NCI-H146 (cell line): ENCODE measurements at regions not wholly inside any gene's neighbourhood (a gene's known extent, or its start where the extent isn't known, plus 50 kb on each side); places are given as distances from the start of the nearest gene placed in this dataset.

Experiments used
- DNase-seq: peaks from one replicate; lab custom pipeline; 2025; lab: John Stamatoyannopoulos, UW

- no peak for DNase-seq
Measured at GRCh38 chr2:2692599-2693389, 361.7 kb upstream of the MYT1L start.

GRCh38 chr2:2691419-2691818, 360.3 kb upstream of the MYT1L start:
- no peak for DNase-seq

- no peak for DNase-seq
Measured at GRCh38 chr2:2690985-2691384, 359.9 kb upstream of the MYT1L start.

GRCh38 chr2:2689306-2689705, 358.2 kb upstream of the MYT1L start:
- no peak for DNase-seq

GRCh38 chr2:2688254-2688653, 357.2 kb upstream of the MYT1L start:
- DNase-seq, result no peak

- DNase-seq, result no peak
Measured at GRCh38 chr2:2687745-2688144, 356.7 kb upstream of the MYT1L start.

- DNase-seq, result no peak
Measured at GRCh38 chr2:2686222-2686621, 355.1 kb upstream of the MYT1L start.

- no peak for DNase-seq
Measured at GRCh38 chr2:2683606-2684224, 352.6 kb upstream of the MYT1L start.

GRCh38 chr2:2682700-2683342, 351.7 kb upstream of the MYT1L start:
- DNase-seq, result no peak

GRCh38 chr2:2681711-2682251, 350.7 kb upstream of the MYT1L start:
- no peak for DNase-seq

- no peak for DNase-seq
Measured at GRCh38 chr2:2681085-2681484, 350.0 kb upstream of the MYT1L start.

- no peak for DNase-seq
Measured at GRCh38 chr2:2674831-2675230, 343.8 kb upstream of the MYT1L start.

- no peak for DNase-seq
Measured at GRCh38 chr2:2673406-2673805, 342.3 kb upstream of the MYT1L start.

GRCh38 chr2:2672249-2672648, 341.2 kb upstream of the MYT1L start:
- DNase-seq, result no peak

- DNase-seq, result no peak
Measured at GRCh38 chr2:2671826-2672225, 340.8 kb upstream of the MYT1L start.

- DNase-seq, result no peak
Measured at GRCh38 chr2:2669316-2669715, 338.2 kb upstream of the MYT1L start.

GRCh38 chr2:2668681-2669265, 337.7 kb upstream of the MYT1L start:
- DNase-seq, result no peak

GRCh38 chr2:2667690-2668089, 336.6 kb upstream of the MYT1L start:
- no peak for DNase-seq

- DNase-seq, result no peak
Measured at GRCh38 chr2:2665834-2666133, 334.7 kb upstream of the MYT1L start.

GRCh38 chr2:2664989-2665833, 334.1 kb upstream of the MYT1L start:
- DNase-seq, result no peak

- DNase-seq, result no peak
Measured at GRCh38 chr2:2663401-2664036, 332.4 kb upstream of the MYT1L start.
